ENCODE measurements at regions not wholly inside any gene's neighbourhood (a gene's known extent, or its start where the extent isn't known, plus 50 kb on each side); places are given as distances from the start of the nearest gene placed in this dataset.

GRCh38 chr4:31803526-31804195 is 1083.5 kb downstream of the PCDH7 start:
- ATAC-seq: no peak
- TF ChIP-seq ESRRG (CRISPR knock-in tag; IDR thresholded peaks at IDR 0.05) (no peak), BACH2 (CRISPR knock-in tag; IDR thresholded peaks at IDR 0.05; ENCODE audit: borderline replicate concordance) (no peak), ZNF565 (CRISPR knock-in tag; conservative IDR thresholded peaks at IDR 0.05; ENCODE audit: low read depth) (no peak), TCF4 (CRISPR knock-in tag; IDR thresholded peaks at IDR 0.05; ENCODE audit: borderline replicate concordance) (no peak)

GRCh38 chr4:31807036-31807435 is 1086.9 kb downstream of the PCDH7 start:
- TF ChIP-seq ZFP3 (CRISPR knock-in tag; IDR thresholded peaks at IDR 0.05) (no peak), OSR1 (CRISPR knock-in tag; IDR thresholded peaks at IDR 0.05) (no peak), TOX (CRISPR knock-in tag; IDR thresholded peaks at IDR 0.05; ENCODE audit: borderline replicate concordance) (no peak), ZC3H10 (CRISPR knock-in tag; IDR thresholded peaks at IDR 0.05) (no peak), ZFP30 (CRISPR knock-in tag; IDR thresholded peaks at IDR 0.05) (no peak), TCF4 (CRISPR knock-in tag; IDR thresholded peaks at IDR 0.05; ENCODE audit: borderline replicate concordance) (no peak), POU6F1 (CRISPR knock-in tag; IDR thresholded peaks at IDR 0.05; ENCODE audit: borderline replicate concordance, low read depth) (no peak)
- TF ChIP-seq, protein P1, sequence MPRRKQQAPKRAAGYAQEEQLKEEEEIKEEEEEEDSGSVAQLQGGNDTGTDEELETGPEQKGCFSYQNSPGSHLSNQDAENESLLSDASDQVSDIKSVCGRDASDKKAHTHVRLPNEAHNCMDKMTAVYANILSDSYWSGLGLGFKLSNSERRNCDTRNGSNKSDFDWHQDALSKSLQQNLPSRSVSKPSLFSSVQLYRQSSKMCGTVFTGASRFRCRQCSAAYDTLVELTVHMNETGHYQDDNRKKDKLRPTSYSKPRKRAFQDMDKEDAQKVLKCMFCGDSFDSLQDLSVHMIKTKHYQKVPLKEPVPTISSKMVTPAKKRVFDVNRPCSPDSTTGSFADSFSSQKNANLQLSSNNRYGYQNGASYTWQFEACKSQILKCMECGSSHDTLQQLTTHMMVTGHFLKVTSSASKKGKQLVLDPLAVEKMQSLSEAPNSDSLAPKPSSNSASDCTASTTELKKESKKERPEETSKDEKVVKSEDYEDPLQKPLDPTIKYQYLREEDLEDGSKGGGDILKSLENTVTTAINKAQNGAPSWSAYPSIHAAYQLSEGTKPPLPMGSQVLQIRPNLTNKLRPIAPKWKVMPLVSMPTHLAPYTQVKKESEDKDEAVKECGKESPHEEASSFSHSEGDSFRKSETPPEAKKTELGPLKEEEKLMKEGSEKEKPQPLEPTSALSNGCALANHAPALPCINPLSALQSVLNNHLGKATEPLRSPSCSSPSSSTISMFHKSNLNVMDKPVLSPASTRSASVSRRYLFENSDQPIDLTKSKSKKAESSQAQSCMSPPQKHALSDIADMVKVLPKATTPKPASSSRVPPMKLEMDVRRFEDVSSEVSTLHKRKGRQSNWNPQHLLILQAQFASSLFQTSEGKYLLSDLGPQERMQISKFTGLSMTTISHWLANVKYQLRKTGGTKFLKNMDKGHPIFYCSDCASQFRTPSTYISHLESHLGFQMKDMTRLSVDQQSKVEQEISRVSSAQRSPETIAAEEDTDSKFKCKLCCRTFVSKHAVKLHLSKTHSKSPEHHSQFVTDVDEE (CRISPR knock-in tag; IDR thresholded peaks at IDR 0.05): no peak
- TF ChIP-seq, protein P2, sequence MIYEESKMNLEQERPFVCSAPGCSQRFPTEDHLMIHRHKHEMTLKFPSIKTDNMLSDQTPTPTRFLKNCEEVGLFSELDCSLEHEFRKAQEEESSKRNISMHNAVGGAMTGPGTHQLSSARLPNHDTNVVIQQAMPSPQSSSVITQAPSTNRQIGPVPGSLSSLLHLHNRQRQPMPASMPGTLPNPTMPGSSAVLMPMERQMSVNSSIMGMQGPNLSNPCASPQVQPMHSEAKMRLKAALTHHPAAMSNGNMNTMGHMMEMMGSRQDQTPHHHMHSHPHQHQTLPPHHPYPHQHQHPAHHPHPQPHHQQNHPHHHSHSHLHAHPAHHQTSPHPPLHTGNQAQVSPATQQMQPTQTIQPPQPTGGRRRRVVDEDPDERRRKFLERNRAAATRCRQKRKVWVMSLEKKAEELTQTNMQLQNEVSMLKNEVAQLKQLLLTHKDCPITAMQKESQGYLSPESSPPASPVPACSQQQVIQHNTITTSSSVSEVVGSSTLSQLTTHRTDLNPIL (CRISPR knock-in tag; IDR thresholded peaks at IDR 0.05; ENCODE audit: low read depth): no peak
- ATAC-seq: no peak

DNA sequence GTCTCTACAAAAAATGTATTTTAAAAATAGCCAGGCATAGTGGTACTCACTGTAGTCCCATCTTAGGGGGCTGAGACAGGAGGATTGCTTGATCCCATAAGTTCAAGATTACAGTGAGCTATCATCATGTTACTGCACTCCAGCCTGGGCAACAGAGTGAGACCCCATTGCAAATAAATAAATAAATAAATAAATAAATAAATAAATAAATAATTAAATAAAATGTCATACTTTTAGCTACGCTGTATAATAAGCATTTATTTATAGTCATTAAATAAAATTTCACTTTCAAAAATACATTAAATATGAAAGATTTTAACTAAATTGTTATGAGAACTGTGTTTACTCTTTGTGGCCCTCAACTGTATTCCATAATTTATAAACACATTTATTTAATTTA is 1124.2 kb downstream of the PCDH7 start:
- no peak for ATAC-seq
- TF ChIP-seq CSDC2 (CRISPR knock-in tag; IDR thresholded peaks at IDR 0.05): no peak
- no peak for TF ChIP-seq CSRNP3 (CRISPR knock-in tag; IDR thresholded peaks at IDR 0.05)
- TF ChIP-seq, protein P2 (CRISPR knock-in tag; IDR thresholded peaks at IDR 0.05; ENCODE audit: low read depth): no peak
- TF ChIP-seq ZNF565 (CRISPR knock-in tag; conservative IDR thresholded peaks at IDR 0.05; ENCODE audit: low read depth): no peak
- TF ChIP-seq POU6F1 (CRISPR knock-in tag; IDR thresholded peaks at IDR 0.05; ENCODE audit: borderline replicate concordance, low read depth): no peak
- no peak for TF ChIP-seq ISL1 (CRISPR knock-in tag; IDR thresholded peaks at IDR 0.05)
- TF ChIP-seq, protein P1 (CRISPR knock-in tag; IDR thresholded peaks at IDR 0.05): no peak
- no peak for TF ChIP-seq ZC3H10 (CRISPR knock-in tag; IDR thresholded peaks at IDR 0.05)
- no peak for TF ChIP-seq ZFP30 (CRISPR knock-in tag; IDR thresholded peaks at IDR 0.05)
- no peak for TF ChIP-seq TOX (CRISPR knock-in tag; IDR thresholded peaks at IDR 0.05; ENCODE audit: borderline replicate concordance)
- TF ChIP-seq PATZ1 (CRISPR knock-in tag; IDR thresholded peaks at IDR 0.05; ENCODE audit: borderline replicate concordance): no peak
- TF ChIP-seq ESRRG (CRISPR knock-in tag; IDR thresholded peaks at IDR 0.05): no peak
- no peak for TF ChIP-seq ARNTL (CRISPR knock-in tag; IDR thresholded peaks at IDR 0.05; ENCODE audit: borderline replicate concordance, low read depth)
- TF ChIP-seq ZFP3 (CRISPR knock-in tag; IDR thresholded peaks at IDR 0.05): no peak
- no peak for TF ChIP-seq TCF4 (CRISPR knock-in tag; IDR thresholded peaks at IDR 0.05; ENCODE audit: borderline replicate concordance)
- no peak for TF ChIP-seq PPARA (CRISPR knock-in tag; IDR thresholded peaks at IDR 0.05; ENCODE audit: borderline replicate concordance)
- TF ChIP-seq OSR1 (CRISPR knock-in tag; IDR thresholded peaks at IDR 0.05): no peak
- no peak for TF ChIP-seq BACH2 (CRISPR knock-in tag; IDR thresholded peaks at IDR 0.05; ENCODE audit: borderline replicate concordance)

Measured in SK-N-SH treated with all-trans-retinoic acid at 6 μM for 48 hours (cell line).